ENCODE measurements at regions not wholly inside any gene's neighbourhood (a gene's known extent, or its start where the extent isn't known, plus 50 kb on each side); places are given as distances from the start of the nearest gene placed in this dataset.

DNA sequence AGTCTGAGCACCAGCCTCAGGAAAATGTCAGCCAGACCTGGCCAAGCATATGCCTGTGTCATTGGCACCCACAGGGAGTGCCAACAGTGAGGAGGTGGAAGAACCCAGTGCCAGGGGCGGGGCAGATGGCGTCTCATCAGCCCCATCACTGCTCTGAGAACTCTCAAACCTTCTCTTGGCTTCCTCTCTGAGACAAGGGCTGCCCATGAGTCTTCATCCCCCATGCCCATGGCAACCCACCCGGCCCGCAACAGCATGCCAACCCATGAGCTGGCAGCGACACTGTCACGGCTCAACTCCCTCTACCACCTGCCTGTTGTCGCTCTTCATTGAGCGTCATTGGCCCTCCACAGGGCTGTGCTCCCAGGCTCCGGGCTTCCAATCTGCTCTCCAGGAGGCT, 340.5 kb downstream of the BUD13 start:
- TF ChIP-seq, protein P1, sequence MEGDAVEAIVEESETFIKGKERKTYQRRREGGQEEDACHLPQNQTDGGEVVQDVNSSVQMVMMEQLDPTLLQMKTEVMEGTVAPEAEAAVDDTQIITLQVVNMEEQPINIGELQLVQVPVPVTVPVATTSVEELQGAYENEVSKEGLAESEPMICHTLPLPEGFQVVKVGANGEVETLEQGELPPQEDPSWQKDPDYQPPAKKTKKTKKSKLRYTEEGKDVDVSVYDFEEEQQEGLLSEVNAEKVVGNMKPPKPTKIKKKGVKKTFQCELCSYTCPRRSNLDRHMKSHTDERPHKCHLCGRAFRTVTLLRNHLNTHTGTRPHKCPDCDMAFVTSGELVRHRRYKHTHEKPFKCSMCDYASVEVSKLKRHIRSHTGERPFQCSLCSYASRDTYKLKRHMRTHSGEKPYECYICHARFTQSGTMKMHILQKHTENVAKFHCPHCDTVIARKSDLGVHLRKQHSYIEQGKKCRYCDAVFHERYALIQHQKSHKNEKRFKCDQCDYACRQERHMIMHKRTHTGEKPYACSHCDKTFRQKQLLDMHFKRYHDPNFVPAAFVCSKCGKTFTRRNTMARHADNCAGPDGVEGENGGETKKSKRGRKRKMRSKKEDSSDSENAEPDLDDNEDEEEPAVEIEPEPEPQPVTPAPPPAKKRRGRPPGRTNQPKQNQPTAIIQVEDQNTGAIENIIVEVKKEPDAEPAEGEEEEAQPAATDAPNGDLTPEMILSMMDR (conservative IDR thresholded peaks at IDR 0.05 in 1 of 2, IDR thresholded peaks at IDR 0.05 in 1 of 2; ENCODE audit: low read depth in 1 of 2, low read length in 2 of 2) = no peak
- no peak for TF ChIP-seq EZH2 (IDR thresholded peaks at IDR 0.05; ENCODE audit: low read length, missing control alignments)
